ENCODE measurements at regions not wholly inside any gene's neighbourhood (a gene's known extent, or its start where the extent isn't known, plus 50 kb on each side); places are given as distances from the start of the nearest gene placed in this dataset.

GRCh38 chr5:3451961-3452360 lies 143.7 kb upstream of the IRX1 start:
- TF ChIP-seq PBX3 (IDR thresholded peaks at IDR 0.05) (no peak), TCF12 (IDR thresholded peaks at IDR 0.05) (no peak), CTCF (IDR thresholded peaks at IDR 0.05) (no peak), REST (IDR thresholded peaks at IDR 0.05; ENCODE audit: low read depth, low read length) (no peak), FOSL2 (IDR thresholded peaks at IDR 0.05; ENCODE audit: borderline replicate concordance, low read depth) (no peak), POLR2AphosphoS5 (IDR thresholded peaks at IDR 0.05; ENCODE audit: low read depth, low read length) (no peak), EP300 (IDR thresholded peaks at IDR 0.05; ENCODE audit: borderline replicate concordance in 1 of 2, low read depth in 1 of 2, low read length in 1 of 2) (no peak), FOXM1 (IDR thresholded peaks at IDR 0.05; ENCODE audit: low read depth) (no peak)
